Kidney capillary endothelial cell (primary cell): ENCODE measurements at regions not wholly inside any gene's neighbourhood (a gene's known extent, or its start where the extent isn't known, plus 50 kb on each side); places are given as distances from the start of the nearest gene placed in this dataset.

Source experiments
- DNase-seq: peaks from one replicate; pipeline ENCODE4 v3.0.0-alpha.2; 2018; ENCODE audit warnings: low spot score

DNA sequence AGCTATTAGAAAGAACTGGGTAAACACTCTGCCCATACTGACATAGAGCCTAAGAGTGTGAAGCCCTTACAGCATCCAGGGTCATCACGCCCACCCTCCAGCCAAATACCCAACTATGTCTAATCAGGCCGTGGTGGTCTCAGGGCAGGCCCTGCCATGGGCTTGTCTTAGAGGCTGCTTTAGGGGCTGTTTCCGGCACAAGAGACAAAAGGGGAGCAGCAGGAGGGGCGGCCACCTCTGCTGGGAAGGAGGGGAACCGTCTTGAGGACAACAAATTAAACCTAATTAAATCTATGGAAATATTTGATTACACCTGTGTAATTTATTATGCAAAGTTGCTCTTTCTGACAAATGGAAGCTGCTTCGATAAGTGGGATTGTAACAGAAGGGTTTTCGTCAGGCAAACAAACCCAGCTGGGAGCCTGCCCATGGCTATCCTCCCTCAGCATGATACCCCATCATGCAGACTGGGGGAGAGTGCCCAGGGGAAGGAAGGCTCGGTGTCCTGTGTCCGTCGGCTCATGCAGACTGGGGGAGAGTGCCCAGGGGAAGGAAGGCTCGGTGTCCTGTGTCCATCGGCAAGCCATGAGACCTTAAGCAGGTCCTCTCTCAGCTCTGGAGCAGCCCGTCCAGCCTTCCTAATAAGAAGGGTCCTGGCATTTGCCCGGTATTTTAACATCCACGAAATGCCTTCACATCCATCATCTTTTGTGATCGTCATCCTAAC is 163.6 kb upstream of the B3GAT1 start:
- no peak for DNase-seq

DNA sequence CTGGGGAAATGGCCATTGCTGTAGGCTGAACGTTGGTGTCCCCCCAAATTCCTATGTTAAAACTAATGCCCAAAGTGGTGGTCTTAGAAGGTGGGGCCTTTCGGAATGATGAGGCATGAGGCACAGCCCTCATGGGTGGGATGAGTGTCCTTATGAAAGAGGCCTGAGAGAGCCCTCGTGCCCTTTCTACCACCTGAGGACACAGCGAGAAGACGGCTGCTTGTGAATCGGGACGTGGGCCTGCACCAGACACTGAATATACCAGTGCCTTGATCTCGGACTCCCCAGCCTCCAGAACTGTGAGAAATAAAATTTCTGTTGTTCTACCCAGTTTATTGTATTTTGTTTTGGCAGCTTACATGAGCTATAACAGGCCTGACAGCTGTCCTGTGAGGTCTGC is 162.9 kb upstream of the B3GAT1 start:
- DNase-seq, result no peak

DNA sequence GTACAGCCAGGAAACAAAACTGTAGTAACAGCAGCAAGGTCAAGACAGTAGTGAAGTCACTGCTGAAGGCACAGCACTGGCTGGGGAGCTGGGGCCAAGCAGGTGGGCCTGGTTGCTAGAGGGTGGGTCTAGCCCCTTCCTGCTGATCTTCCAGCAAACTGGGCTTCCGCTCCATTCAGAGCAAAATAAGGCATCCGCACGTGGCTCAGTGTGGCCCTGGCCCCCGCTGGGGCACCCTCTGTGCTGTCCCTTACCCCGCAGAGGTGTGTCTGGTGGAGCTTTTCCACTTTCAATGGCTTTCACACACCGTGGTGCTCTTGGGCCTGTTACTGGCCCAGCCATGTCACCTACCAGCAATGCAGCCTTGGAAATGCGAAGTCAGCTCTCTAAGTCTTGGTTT is 162.4 kb upstream of the B3GAT1 start:
- no peak for DNase-seq

DNA sequence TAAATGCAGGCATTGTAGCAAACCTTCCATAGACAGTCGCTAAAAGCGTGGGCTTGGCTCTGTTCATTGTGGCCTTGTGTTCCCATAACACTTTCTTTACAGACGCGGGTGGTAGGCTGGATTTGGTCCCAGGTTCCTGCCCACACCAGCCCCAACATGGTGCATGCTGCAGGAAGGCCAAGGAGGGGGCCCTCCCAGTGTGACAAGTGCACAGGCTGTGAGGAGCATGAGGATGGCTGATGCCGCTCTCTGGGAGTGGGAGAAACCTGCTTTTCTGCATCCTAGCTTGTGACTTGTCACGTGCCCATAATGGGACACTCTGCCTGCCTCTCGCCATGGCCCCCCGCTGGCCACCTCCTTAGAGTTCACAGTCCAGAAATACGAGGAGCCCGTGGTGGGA is 161.8 kb upstream of the B3GAT1 start:
- DNase-seq, result no peak

DNA sequence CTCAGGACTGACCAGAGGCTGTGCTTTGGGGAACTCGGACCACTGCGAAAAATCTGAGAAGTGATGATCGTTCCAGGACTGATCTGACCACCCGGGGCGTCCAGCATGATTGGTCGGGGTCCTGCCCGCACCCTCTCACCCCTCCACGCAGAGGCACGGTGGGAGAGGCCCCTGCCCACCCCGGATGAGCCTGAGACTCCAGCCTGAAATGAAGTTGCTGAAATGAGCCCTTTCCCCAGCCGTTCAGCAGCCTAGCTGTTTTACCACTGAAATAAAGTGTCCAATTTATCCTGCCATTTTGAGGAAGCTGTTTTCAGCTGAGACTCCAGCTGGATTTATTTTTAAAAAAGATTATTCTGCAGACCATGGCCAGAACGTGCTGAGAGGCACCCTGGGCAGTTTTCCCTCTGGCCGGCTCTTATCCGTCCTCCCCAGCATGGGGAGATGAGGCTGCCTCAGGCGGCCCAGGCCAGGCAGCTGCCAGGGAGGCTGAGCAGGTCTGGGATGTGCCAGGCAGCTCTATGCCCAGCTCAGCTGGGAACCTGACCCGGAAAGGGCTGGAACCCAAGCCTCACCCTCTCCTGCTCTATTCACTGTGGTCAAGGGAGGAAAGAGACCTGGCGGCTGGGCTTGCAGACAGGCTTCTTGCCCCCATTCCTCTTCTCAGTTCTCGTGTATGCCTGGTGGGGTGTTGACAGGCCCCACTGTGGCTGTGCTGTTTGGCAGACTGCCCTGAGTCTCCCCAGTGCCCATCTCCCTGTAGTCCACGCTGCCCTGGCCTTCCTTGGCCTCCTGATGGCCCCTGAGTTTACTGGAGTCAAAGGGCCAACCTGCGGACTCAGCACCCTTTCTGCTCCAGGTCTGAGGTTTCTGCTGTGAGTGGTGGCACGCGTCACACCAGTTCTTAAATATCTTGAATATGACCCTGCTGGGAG is 161.0 kb upstream of the B3GAT1 start:
- DNase-seq, result no peak

DNA sequence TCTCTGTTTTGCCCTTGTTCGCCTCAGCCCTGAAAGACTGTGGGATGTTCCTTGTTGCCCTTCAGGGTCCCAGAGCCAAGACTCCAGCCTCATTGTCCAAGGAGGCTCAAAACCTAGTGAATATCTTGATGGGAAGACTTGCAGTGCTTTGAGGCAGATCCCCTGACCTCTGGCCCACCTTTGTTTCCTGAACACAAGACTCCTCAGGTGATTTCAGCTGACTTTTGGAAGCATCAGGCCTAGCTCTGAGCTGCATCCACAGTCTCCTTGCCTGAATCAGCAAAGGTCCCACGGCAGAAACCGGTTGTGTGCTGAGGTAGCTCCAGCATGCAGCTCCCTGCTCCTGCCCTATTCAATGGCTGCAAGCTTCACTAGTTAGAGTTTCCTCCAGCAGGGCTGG is 159.3 kb upstream of the B3GAT1 start:
- no peak for DNase-seq

DNA sequence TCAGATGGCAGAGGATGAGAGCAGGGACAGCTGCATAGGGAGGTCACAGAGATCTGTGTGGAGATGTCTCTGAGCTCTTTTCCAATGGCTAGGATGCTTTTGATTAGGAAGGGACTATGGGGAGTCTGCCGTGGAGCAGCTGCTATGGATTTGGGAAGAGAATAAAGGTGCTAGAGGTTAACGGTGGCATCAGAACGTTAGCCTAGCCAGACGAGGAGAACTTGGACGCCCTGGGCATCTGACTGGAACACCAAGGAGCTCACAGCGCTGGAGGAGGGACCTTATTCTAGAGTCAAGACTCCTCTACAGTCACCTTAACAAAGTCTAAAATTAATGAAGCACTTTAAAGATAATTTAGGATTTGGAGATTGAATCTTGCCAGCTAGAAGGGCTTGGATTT is 157.2 kb upstream of the B3GAT1 start:
- no peak for DNase-seq

DNA sequence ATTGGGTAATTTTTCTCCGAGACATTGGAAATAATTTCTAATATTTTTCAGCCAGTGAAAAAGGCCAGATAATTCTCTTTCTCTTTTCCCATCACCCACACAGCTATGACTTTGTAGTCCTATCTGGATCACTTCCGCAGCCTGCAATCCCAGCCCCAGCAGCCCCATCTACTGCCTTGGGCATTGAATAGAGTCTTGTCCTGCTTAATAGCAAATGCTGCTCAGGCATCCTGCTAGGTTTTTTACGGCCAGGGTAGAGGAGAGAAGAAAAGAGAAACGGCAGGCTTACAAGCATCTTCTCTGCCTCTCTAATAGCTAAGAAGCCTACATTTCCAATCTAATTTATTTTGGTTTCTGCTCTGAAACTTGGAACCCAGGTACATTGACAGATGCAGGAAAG is 154.3 kb upstream of the B3GAT1 start:
- DNase-seq, result no peak

DNA sequence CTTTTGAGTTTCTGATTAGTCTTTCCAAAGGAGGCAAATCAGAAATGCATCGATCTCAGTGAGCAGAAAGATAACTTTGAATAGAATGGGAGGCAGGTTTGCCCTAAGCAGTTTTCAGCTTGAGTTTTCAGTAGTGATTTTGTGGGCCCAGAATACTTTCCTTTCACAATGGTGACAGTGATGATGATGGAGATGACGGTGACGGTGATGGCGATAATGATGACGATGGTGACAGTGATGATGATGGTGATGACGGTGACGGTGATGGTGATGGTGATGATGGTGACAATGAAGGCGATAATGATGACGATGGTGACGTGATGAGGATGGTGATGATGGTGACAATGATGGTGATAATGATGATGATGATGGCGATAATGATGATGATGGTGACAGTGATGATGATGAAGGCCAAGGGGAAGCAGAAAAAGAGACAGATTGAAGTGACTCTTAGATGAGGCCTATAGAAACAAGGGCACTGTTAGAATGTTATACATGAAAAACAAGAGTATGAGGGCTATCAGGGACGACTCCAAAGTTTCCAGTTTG is 153.4 kb upstream of the B3GAT1 start:
- no peak for DNase-seq

DNA sequence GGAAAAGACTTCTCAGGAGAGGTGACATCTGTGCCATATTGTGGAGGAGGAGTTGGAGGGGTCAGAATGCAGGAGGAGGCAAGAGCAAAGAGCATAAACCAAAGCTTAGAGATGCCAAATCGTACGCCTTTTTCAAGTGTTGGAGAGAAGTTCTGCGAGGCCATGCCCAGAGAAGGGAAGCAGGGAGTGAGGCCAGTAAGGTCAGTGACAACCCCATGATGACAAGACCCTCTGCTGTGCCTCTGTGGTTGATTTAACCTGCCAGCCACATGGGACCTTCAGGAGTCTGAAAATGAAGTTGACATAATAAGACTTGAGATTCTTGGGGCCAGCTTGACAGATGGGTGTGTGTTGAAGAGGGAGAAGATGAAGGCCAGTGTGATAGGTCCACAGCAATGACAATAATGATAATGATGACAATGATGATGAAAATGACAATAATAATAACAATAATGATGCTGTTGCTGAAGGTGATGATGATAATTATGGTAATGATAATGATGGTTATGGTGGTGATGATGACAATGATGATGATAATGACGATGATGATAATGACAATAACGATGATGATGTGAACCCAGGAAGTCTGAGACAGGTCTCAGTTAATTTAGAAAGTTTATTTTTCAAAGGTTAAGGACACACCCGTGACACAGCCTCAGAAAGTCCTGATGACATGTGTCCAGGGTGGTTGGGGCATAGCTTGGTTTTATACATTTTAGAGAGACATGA is 152.6 kb upstream of the B3GAT1 start:
- DNase-seq, result no peak

DNA sequence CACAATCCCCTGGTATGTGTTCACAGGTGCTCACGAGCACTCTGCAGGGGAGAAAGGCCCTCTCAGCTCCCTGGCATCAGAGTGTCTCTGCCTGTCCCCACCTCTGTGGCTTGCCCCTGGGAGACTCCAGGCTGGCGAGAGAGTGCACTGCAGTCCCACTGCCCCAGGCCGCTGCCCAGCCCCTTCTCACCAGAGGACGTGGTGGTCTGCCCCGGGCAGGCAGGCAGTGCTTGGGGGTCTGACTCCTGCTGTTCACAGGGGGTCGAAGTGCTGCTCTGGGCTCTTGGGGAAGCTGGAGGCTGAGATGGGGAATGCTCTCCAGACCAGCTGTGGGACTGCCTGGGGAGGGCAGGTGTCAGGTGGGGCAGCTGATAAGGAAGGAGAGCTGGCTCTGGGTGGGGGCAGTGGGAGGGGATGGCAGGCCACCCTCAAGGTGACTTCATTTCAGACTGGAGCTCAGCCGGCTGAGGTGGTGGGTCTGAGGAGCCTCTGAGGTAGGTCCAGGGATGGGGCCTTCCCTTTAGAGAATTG is 151.0 kb upstream of the B3GAT1 start:
- DNase-seq, result no peak

DNA sequence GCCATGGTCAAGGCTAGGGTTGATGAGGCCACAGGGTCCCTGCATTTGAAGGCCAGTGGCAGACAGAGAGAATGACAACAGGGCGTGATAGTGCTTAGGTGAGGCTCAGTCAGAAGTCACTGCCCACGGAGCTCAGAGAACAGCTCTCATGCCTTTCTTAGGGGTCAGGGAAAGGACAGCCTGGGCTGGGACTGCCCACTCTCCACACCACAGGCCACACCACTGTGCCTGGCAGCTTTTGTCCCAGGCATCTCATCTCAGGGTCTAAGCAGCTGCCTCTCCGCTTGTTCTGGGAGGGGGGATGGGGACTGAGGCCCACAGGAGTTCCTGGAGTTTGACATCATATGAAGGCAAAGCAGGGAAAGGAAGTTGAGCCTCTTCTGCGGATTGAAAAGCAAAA is 150.2 kb upstream of the B3GAT1 start:
- no peak for DNase-seq

DNA sequence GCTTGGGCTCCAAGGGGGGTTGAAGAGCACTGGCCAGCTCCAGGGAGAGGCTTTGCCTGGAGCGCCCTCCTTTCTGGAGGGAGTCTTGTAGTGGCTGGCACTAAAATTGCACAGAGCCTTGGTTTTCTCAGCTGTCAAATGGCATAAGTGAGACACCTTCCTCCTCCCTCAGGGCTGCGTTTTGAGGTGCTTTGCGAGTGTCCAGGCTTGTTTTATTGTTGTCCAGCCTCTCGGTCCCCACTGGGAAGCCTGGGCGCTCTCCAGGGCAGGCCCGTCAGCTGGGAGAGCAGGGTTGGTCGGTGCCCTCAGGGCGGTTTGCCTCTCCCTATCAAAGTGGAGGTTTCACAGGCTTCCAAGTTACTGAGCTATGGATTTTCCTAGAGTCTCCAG is 149.3 kb upstream of the B3GAT1 start:
- no peak for DNase-seq

DNA sequence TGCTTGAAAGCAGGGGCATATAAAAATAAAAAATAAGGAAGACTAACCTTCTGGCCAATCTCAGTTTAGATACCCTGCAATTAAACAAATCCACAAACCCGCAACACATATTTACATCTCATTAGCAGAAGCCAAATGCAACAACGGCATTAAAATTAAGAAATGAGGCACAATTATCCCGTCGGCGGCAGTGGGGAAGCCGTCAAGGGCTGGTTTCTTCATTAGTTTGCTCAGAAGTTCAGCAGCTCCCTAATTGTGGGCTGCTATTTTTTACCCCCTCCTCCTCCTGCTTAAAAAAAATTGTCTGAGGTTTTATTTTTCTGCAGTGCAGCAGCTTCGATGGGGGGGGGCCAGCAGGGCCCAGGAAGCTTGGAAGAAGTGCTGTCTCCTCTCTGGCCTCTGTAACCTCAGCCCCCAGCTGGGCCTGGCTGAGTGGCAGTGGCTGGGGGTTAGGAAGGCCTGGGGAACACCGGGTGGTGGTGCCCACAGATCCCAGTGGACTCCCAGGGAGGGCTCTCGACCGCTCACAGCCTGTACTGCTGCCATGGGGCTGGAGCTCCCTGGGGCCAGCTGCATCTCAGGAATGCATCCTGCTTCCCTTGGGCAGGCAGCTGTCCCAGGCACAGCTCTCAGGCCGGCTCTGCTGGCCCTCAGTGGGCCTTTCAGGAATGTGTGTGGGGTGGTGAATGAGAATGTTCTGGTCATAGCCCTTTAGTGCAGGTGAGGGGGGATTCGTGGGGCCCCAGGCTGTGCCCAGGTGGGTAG is 148.7 kb upstream of the B3GAT1 start:
- DNase-seq, result no peak

DNA sequence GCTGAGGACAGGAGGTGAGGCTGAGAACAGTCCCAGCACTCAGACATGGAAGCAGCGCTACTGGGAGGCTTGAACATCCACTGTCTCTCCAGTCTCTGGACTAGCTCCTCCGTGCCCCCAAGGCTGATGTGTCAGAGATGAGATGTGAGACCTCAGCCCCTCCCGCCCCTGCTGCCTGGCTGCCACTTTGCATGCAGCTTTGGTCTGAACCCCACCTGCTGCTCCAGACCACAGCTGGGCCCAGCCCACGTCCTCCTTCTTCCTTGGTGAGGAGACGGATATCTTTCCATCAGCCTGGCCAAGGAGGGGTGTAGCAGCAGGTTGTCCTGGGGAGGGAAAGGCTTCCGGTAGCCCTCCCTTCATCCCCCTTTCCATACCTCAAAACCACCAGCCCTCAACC is 148.0 kb upstream of the B3GAT1 start:
- no peak for DNase-seq

DNA sequence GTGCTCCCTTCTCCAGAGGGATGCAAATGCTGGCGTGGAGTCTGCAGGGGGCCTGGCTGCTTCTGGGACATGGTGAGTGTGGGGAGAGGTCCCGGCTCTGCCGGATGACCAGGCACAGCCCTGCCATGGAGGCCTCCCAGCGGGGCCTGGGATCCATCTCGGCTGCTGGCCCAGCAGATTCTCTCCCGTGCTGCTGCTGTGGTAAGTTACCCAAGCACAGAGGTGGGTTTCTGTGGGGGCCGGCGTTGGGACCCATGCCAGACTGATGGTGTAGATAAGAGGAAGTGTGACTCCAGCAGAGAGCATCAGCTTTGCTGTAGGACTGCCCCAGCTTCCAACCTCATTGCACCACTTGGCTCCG is 147.5 kb upstream of the B3GAT1 start:
- no peak for DNase-seq

DNA sequence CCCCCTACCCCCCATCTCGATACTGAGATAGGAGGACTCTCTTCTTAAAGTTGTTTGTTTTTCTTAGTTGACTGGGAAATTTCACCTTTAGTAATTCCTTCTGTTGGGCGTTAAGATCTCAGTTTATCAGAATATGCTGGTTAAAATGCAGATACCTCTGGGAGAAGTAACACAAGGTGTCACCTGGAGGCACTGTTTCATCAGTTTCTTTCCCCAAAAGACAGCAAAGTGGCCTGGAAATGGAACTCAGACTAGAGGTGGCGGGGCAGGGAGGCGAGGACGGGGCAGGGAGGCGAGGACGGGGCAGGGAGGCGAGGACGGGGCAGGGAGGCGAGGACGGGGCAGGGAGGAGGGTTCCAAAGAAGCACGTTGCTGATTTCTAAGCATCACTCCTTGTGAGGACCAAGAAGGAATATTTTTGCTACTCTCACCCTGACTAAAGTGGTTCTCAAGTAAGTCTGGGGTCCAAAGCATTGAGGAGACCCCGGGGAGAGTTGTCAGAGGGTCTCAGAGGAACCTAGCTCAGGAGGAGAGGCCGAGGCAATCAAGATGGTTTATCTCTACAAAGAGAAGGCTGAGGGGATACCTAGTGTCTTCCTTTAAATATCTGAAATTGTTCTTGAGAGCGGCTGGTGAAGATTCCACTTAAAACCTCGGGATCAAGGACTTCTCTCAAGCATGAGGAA is 147.0 kb upstream of the B3GAT1 start:
- no peak for DNase-seq

DNA sequence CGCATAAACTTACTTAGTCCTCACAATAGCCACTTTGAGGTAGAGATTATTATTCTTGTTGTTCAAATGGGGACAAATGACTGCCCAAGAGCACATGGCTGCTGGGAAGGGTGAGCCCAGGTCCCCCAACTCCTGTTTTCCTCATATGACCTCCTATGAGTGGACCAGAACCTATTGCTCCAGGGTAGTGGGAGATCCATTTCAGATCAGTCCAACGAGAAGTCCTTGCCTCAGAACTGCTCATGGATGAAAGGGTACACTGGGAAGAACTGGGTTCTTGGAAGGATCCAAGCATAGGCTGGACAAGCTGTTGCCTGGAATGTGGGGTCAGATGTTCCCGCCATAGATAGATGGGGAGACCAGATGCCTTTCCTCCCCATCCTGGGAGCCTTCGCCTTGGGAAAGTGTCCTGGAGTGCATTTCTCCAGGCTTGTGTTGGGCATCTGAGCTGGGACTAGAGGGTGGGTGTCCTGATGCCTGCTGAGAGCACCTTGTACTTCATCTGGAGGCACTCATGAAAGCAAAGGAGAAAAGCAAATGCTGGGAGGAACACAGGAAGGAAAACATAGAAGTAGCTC is 146.3 kb upstream of the B3GAT1 start:
- no peak for DNase-seq

DNA sequence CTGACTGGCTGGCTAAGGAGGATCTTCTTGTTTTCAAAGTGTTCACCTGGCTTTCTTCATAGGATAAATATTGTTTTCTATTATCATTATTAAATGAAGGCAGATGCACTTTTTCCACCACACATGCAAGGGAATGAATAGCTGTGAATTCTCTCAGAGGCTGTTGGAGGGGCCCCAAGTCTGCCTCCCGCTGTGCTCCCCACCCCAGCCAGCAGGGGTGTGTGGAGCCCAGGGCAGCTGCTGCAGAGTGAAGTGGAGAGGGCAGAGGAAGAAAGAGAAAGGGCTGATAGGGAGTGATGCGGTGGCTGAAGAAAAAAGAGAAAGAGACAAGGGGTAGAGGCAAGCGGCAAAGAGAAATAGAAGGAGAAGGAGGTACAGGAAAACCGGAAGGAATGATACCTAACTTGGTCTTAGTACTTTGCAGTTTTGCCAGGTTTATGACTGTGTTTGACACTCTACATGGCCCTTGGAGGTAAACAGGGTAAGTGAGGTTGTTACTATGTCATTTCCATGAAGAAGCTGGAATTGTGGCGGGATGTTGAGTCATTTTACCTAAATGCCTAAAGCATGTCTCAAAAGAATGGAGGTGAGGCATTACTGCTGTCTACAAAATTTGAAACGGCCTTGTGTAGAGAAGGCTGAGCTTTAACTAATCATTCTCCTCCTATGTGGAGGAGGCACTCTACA is 145.7 kb upstream of the B3GAT1 start:
- no peak for DNase-seq

DNA sequence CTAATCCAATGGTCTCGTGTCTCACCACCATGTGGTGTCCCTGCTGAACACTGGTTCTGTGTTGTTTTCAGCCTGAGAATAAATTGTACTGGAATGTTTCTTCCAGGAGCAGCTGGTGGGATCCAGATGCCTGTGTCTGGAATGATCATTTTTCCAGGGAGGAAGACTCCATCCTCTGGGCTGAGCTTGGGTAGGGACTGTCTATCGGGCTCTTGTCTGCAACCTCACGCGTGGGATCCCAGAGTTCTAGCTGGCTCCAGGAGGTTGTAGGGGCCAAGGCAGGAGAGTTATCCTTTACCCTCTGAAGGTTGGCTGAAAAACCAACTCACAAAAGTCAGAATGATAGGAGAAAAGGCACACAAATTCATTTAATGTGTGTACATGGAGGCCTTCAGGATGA is 144.1 kb upstream of the B3GAT1 start:
- DNase-seq, result no peak
